ENCODE measurements at regions not wholly inside any gene's neighbourhood (a gene's known extent, or its start where the extent isn't known, plus 50 kb on each side); places are given as distances from the start of the nearest gene placed in this dataset.

DNA sequence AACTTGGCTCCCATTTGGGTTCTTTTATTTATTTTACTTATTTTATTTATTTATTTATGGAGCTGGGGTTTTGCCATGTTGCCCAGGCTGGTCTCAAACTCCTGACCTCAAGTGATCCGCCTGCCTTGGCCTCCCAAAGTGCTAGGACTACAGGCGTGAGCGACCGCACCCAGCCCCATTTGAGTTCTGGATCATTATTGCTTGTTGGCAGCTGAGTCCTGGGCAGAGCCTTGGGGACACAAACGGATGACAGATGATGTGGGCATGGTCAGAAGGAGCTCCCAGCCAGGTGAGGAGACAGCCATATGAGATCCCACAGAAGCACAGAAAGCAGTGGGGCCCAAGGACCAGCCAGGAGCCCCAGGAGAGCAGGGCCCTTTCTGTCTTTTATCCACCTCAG lies 254.0 kb downstream of the MATN1 start:
- TF ChIP-seq POLR2A (IDR thresholded peaks at IDR 0.05): no peak
- TF ChIP-seq, protein P1, sequence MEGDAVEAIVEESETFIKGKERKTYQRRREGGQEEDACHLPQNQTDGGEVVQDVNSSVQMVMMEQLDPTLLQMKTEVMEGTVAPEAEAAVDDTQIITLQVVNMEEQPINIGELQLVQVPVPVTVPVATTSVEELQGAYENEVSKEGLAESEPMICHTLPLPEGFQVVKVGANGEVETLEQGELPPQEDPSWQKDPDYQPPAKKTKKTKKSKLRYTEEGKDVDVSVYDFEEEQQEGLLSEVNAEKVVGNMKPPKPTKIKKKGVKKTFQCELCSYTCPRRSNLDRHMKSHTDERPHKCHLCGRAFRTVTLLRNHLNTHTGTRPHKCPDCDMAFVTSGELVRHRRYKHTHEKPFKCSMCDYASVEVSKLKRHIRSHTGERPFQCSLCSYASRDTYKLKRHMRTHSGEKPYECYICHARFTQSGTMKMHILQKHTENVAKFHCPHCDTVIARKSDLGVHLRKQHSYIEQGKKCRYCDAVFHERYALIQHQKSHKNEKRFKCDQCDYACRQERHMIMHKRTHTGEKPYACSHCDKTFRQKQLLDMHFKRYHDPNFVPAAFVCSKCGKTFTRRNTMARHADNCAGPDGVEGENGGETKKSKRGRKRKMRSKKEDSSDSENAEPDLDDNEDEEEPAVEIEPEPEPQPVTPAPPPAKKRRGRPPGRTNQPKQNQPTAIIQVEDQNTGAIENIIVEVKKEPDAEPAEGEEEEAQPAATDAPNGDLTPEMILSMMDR (IDR thresholded peaks at IDR 0.05): no peak

Measured in thyroid gland (tissue), 4 donors.